ENCODE measurements at regions not wholly inside any gene's neighbourhood (a gene's known extent, or its start where the extent isn't known, plus 50 kb on each side); places are given as distances from the start of the nearest gene placed in this dataset.

- TF ChIP-seq CTCF (conservative IDR thresholded peaks at IDR 0.05; ENCODE audit: low read depth in 2 of 2) = peak; percentile 33 to 59; a peak in 3 of 4 replicates
Measured at GRCh38 chr2:126029316-126029715, 626.6 kb upstream of the GYPC start (continued).

DNA sequence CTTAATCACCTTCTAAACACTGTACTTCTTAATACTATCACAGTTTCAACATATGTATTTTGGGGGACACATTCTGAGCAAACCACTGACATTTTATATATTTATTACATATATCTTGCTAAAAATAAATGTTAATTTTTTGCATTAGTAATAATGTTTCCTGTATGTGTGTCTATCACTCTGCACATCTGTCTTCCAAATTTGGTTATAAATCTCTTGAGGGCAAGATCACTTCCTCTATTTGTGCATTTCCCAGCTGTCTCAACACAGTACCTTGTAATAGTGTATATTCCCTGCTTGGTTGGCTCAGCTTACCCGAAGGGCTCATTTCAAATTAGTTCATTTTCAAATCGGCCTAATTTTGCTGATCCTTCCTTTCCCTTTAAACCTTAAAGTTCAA lies 617.1 kb upstream of the GYPC start:
- Histone ChIP-seq H4K20me1 (replicated peaks; ENCODE audit: insufficient read depth) (no peaks in the 10 kb centered on the region), H3K27me3 (ENCODE audit: insufficient read depth) (no peaks in the 10 kb centered on the region), H3K4me1 (ENCODE audit: insufficient read depth) (no peaks in the 10 kb centered on the region), H3K4me3 (no peak overlapping the region), H3K4me2 (no peak overlapping the region), H3K36me3 (ENCODE audit: insufficient read depth) (no peaks in the 10 kb centered on the region), H3F3A (replicated peaks; ENCODE audit: low read depth) (no peaks in the 10 kb centered on the region), H3K79me2 (replicated peaks; ENCODE audit: insufficient read depth) (no peaks in the 10 kb centered on the region), H2AFZ (no peak overlapping the region), H3K9me2 (ENCODE audit: insufficient read depth) (no peaks in the 10 kb centered on the region), H3K27ac (ENCODE audit: low read depth) (no peak overlapping the region)
- H3K4me3 Mint-ChIP-seq = no peak overlapping the region
- ATAC-seq = no peak
- H3K27me3 Mint-ChIP-seq (ENCODE audit: insufficient read depth, low read depth, poor library complexity) = no peaks in the 10 kb centered on the region
- no peak overlapping the region for H3K27ac Mint-ChIP-seq
- peaks cover under 1% of the 10 kb centered on the region; the same call in 2 of the 3 replicates for H3K9me3 Mint-ChIP-seq
- TF ChIP-seq, protein P1, sequence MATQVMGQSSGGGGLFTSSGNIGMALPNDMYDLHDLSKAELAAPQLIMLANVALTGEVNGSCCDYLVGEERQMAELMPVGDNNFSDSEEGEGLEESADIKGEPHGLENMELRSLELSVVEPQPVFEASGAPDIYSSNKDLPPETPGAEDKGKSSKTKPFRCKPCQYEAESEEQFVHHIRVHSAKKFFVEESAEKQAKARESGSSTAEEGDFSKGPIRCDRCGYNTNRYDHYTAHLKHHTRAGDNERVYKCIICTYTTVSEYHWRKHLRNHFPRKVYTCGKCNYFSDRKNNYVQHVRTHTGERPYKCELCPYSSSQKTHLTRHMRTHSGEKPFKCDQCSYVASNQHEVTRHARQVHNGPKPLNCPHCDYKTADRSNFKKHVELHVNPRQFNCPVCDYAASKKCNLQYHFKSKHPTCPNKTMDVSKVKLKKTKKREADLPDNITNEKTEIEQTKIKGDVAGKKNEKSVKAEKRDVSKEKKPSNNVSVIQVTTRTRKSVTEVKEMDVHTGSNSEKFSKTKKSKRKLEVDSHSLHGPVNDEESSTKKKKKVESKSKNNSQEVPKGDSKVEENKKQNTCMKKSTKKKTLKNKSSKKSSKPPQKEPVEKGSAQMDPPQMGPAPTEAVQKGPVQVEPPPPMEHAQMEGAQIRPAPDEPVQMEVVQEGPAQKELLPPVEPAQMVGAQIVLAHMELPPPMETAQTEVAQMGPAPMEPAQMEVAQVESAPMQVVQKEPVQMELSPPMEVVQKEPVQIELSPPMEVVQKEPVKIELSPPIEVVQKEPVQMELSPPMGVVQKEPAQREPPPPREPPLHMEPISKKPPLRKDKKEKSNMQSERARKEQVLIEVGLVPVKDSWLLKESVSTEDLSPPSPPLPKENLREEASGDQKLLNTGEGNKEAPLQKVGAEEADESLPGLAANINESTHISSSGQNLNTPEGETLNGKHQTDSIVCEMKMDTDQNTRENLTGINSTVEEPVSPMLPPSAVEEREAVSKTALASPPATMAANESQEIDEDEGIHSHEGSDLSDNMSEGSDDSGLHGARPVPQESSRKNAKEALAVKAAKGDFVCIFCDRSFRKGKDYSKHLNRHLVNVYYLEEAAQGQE (IDR thresholded peaks at IDR 0.05; ENCODE audit: unreplicated experiment) = no peak
- TF ChIP-seq EZH2phosphoT487 (IDR thresholded peaks at IDR 0.05; ENCODE audit: unreplicated experiment) = no peak
- no peak for TF ChIP-seq ETS1 (IDR thresholded peaks at IDR 0.05)
- TF ChIP-seq CREB1 (CRISPR knock-in tag; IDR thresholded peaks at IDR 0.05; ENCODE audit: low read depth) = no peak
- no peak for TF ChIP-seq CTCF (conservative IDR thresholded peaks at IDR 0.05; ENCODE audit: low read depth in 2 of 2)
- no peak for TF ChIP-seq ZNF114 (CRISPR knock-in tag; IDR thresholded peaks at IDR 0.05)
- no peak for TF ChIP-seq NANOG (IDR thresholded peaks at IDR 0.05; ENCODE audit: borderline replicate concordance)
- no peak for TF ChIP-seq STAT1 (IDR thresholded peaks at IDR 0.05; ENCODE audit: unreplicated experiment)
- TF ChIP-seq JUNB (IDR thresholded peaks at IDR 0.05; ENCODE audit: unreplicated experiment) = no peak
- no peak for TF ChIP-seq ZNF462 (CRISPR knock-in tag; IDR thresholded peaks at IDR 0.05)
- no peak for TF ChIP-seq ZNF331 (CRISPR knock-in tag; IDR thresholded peaks at IDR 0.05; ENCODE audit: low read depth)
- H3K4me1 Mint-ChIP-seq = no peaks in the 10 kb centered on the region
- no peaks in the 10 kb centered on the region; the same call in 2 of the 3 replicates for H3K36me3 Mint-ChIP-seq (ENCODE audit: low read depth)
- no peak for DNase-seq (ENCODE audit: low spot score)
